HG03066 (cell line): ENCODE measurements at regions not wholly inside any gene's neighbourhood (a gene's known extent, or its start where the extent isn't known, plus 50 kb on each side); places are given as distances from the start of the nearest gene placed in this dataset.

Experiments used
- ATAC-seq: cut with Tn5 transposase; IDR thresholded peaks from one replicate; pipeline ENCODE4 v1.9.1; 2021; ENCODE audit warnings: low read depth; ENCODE audit not compliant: unreplicated experiment

DNA sequence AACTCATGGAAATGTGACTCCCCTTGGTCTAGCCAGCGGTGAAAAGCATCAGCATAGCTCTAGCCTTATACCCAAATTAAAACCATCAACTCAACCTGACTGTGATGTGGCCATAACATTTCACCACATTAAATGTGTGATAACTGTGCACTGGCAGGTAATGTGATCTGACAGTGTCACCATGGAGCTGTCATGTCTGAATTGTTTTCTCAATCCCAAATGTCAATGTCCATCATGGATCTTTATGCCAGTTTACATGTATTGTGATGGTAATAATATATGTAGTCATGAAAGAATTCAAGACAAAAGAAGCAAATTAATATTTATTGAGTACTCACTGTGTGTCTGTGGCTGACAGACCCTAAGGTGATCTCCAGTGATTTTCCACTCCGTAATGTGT is 213.4 kb upstream of the EOMES start:
- no peak for ATAC-seq

DNA sequence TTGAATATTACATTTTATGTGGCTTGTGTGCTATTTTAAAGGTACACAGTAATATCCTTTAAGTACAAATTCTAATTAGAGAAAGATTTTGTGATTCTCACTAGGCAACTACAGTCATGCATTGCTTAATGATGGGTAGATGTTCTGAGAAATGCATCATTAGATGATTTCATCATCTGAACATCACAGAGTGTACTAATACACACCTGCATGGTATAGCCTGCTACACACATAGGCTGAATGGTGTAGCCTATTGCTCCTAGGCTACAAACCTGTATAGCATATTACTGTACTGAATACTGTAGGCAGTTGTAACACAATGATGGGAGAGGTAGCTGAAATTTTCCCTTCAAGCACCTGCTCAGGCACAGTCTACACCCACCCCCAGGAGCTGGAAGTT is 217.4 kb upstream of the EOMES start:
- no peak for ATAC-seq

DNA sequence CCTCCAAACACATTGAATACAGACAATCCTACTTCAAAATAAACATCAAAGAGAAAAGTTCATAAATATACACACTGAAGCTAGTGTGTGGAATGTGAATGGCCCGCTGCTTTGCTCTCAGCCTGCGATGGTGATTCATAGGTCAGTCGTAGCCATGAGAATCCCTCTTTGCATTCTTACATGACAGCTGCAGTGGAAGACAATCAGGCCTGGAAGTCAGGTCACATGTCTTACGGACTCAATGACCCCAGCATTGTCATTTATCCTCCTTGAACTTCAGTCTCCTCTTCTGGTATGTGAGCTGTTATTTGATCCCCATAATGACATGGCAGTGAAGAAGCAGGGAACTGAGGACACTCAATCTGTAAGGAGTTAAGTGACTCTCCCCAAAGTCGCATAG is 217.8 kb upstream of the EOMES start:
- ATAC-seq, result no peak

GRCh38 chr3:27943106-27943505 is 221.0 kb upstream of the EOMES start:
- no peak for ATAC-seq

DNA sequence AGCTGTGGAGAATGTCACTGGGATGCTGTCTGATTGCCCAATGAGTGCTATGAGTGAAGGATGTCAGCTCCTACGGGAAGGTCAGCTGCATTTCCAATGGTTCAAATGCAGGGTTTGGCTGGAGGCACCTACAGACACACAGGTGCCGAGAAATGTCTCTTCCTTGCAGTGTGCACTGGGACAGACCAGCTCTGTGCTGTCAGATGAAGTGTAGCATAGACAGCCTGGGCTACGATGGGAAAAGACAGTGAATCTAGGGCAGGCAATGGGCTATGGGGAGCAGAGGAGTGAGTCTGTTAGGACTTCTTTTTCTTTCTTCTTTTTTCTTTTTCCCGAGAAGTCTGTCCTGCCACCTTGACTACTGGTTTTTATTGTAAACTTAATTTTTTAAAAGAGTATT is 223.1 kb upstream of the EOMES start:
- ATAC-seq, result no peak

DNA sequence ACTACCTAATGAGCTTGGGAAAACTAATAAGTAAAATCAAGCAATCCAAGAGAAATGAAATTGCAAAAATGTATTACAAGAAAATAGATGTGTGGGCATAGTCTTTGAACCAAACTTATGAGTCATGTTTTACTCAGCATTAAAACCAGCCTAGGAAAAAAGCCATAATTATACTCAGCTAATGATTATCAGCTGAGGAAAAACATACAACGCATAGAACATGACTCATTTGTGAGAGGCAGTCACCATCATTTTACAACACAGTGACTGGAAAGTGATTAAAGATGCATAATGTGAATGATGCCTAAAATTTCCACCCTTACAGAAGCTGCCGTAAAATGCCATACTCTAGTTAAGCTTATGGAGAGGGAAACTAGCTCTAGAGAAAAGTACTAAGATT is 238.0 kb upstream of the EOMES start:
- ATAC-seq, result no peak

- ATAC-seq, result no peak
These were observed 241.4 kb upstream of the EOMES start for GRCh38 chr3:27963519-27963918.

GRCh38 chr3:27971600-27971999 is 249.5 kb upstream of the EOMES start:
- no peak for ATAC-seq

DNA sequence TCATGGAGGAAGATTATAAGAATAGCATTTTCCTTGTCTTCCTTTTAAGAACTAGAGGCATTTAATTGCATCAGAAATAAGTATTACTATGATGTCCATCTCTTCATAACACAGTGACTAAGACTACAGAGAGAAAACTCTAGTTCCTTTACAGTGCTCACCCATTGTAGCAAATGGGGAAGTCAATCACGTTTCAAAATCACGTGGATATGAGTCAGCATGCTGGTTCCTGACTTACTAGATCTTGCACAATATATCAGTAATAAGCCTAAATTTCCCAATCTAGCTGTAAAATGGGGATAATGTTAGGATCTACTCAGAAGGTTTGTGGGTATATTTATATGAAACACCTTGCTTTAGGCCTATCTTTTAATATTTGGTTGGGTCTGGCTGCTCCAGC is 254.8 kb upstream of the EOMES start:
- ATAC-seq, result no peak

- ATAC-seq, result no peak
These were observed 256.3 kb upstream of the EOMES start for GRCh38 chr3:27978440-27978839.

GRCh38 chr3:27985369-27986035 is 255.9 kb upstream of the CMC1 start:
- no peak for ATAC-seq

- ATAC-seq, result no peak
These were observed 255.1 kb upstream of the CMC1 start for GRCh38 chr3:27986234-27986879.

- no peak for ATAC-seq
These were observed 251.1 kb upstream of the CMC1 start for GRCh38 chr3:27990324-27990723.

DNA sequence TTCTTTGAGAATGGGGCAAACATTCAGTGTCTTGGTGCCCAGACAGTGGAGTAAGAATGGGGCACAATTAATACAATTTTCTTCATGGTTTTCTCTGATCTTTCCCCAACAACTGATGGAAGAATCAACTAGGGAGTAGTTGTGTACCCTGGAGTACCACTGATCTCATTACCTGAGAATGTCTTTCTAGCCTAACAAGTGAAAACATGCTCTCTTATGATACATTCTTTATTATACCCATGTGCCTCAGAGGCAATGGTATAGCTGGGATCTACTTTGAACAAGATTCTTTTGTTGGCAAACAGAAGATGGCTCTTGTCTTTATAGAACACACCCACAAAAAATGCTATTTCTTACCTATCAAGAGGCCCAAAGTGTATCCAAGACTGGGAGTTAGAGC is 250.6 kb upstream of the CMC1 start:
- ATAC-seq, result no peak

- ATAC-seq, result no peak
These were observed 248.4 kb upstream of the CMC1 start for GRCh38 chr3:27993051-27993450.

DNA sequence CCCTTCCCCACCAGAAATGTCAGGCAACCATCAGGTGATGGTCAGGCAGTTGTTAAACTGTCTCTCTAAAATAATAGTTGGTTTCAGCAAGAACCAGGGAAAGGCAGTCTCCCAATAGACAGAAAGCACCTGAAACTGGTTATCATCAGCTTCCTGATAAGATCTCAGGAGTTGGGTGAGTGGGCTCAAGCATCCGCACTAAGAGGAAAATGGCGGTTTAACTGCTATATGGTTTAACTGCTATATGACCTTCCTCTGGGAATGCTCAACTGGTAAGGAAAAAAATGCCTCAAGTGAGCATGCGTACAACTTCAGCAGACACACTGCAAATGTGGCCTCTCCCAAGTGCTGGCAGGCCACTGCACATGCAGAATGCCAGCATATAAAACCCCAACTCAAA is 240.8 kb upstream of the CMC1 start:
- no peak for ATAC-seq

GRCh38 chr3:28008235-28008634 is 233.2 kb upstream of the CMC1 start:
- ATAC-seq, result no peak

DNA sequence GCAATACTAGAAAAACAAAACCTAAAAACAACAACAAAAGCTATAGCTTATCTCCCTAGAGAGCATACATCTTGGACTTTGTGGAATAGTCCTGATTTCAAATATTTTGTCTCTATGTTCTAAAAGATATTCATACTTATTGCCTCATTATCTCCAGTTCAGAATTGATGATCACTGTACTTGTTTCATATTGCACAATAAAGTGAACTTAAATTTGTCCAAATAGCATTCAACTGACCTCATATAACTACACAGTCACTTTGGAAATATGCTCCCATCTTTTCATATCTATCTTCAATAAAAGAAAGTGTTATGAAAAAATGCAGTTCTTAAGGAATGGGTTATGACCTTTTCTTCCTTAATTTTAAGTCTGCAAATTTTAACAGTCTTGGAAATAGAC is 228.6 kb upstream of the CMC1 start:
- ATAC-seq, result no peak

DNA sequence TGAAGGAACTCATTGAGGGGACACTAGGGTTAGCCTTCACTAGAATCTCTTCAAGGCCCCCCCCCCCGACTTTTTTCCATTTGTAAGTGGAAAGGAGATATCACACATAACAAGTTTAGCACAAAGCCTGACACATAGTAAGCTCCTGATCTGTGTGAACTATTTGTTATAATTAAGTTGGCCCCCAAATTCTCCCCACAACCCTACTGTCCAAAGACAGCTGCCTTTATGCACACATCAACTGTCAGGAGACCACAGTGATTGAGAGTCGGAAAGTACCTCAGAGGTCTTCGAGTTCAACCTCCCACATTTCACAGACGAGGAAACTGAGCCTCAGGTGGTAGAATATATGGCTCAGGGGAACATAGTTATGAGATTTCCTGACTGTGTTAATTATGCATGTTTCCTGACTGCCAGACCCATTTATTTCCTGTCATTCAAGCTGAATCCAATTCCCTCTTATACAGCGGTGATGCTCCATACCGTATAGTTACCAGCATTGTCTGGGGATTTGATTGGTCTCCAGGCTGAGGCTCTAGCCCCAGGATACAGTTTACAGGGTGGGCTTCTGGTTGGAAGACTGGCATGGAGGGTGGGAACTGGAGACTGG is 227.4 kb upstream of the CMC1 start:
- ATAC-seq, result no peak

DNA sequence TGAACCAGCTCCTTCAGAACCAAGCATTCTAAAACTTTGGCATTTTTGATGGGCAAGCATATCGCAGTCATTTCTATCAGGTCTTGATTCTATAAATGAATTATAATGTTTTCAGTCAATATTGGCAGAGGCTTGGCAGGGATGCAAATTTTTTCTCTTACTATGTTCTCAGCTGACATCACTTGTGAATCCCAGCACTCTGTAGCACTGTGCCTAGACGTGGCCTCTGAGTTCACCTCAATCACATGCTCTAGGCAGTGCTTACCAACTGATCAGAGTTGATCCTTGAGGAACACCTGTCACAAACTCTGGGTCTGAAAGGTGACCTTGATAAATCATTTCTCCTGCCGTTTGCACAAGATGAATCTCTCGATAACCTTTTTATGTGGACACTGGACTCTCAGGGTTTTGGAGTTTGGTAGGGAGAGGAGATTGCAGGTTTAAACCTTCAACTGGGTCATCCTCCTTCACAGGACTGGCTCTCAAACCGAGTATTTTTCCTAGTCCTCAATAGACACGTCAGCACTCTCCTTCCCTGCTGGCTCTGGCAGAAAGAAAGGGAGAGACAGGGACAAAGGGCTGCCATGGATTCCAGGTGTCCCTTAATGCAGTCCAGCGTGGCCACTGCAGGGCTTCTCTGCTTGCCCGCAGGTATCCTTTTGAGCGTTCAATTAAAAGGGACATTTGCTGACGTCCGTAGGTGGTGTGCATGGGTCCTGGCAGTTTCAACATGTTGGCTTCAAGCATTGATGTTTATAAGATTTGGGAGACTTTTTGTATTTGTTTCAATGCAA is 222.3 kb upstream of the CMC1 start:
- ATAC-seq, result no peak

DNA sequence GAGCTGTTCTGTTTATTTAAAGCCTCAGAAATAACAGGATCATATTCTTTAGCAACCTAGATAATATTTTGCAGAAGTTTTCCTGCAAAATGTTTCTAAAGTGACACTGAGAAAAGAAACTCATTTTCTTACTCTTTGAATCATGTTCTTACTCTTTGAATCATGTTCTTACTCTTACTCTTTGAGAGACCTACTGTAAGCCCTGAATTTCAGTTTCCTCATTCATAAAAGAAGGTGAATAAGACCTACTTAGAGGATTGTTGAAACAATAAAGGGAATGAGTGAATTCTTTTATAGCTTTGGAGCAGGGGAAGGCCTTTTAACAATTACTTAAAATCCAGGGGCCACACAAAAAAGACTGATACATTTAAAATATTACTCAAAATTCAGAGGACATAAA is 221.7 kb upstream of the CMC1 start:
- ATAC-seq, result no peak
